Mesenchymal stem cell (in vitro differentiated cells and primary cell): ENCODE measurements at regions not wholly inside any gene's neighbourhood (a gene's known extent, or its start where the extent isn't known, plus 50 kb on each side); places are given as distances from the start of the nearest gene placed in this dataset.

ENCODE experiments used
- DNase-seq: peaks from one replicate; pipeline ENCODE4 v3.0.0-alpha.2; 2013
- H2AFZ ChIP-seq: one replicate; pipeline ENCODE4 v1.6.1; 2013; ENCODE audit warnings: low read depth, mild to moderate bottlenecking, control low read depth, inconsistent platforms, low read length, moderate library complexity
- H2AK5ac ChIP-seq: 2 replicates; pipeline ENCODE4 v1.6.1; 2013; ENCODE audit warnings: low read length, moderate library complexity, mild to moderate bottlenecking, inconsistent platforms; ENCODE audit not compliant: severe bottlenecking
- H2BK120ac ChIP-seq: one replicate; pipeline ENCODE4 v1.6.1; 2013; ENCODE audit warnings: low read depth, mild to moderate bottlenecking, inconsistent platforms, low read length, moderate library complexity
- H2BK12ac ChIP-seq, 2 experiments: one replicate each; pipeline ENCODE4 v1.6.1; 2013; ENCODE audit warnings: inconsistent platforms in 2 of 2, low read length in 2 of 2, mild to moderate bottlenecking in 2 of 2, moderate library complexity in 2 of 2, control low read depth in 1 of 2
- H2BK15ac ChIP-seq: one replicate; pipeline ENCODE4 v1.6.1; 2013; ENCODE audit warnings: mild to moderate bottlenecking, low read depth, inconsistent platforms; ENCODE audit not compliant: poor library complexity, severe bottlenecking
- H2BK5ac ChIP-seq: 2 replicates; pipeline ENCODE4 v1.6.1; 2013; ENCODE audit warnings: low read depth, mild to moderate bottlenecking, low read length, control low read depth, inconsistent platforms; ENCODE audit not compliant: poor library complexity, severe bottlenecking
- H3K14ac ChIP-seq, 2 experiments: one replicate each; pipeline ENCODE4 v1.6.1; 2013; ENCODE audit warnings: inconsistent platforms in 2 of 2, low read length in 2 of 2, control low read depth in 1 of 2, mild to moderate bottlenecking in 1 of 2, moderate library complexity in 1 of 2
- H3K18ac ChIP-seq, 2 experiments: one replicate each; pipeline ENCODE4 v1.6.1; 2013; ENCODE audit warnings: inconsistent platforms in 2 of 2, low read length in 2 of 2, control low read depth in 1 of 2, low read depth in 1 of 2, mild to moderate bottlenecking in 1 of 2
- H3K23ac ChIP-seq, 2 experiments: one replicate each; pipeline ENCODE4 v1.6.1; 2013; ENCODE audit warnings: inconsistent platforms in 2 of 2, low read length in 2 of 2, mild to moderate bottlenecking in 2 of 2, moderate library complexity in 2 of 2, control low read depth in 1 of 2
- H3K27ac ChIP-seq: 2 replicates; pipeline ENCODE4 v1.5.1; 2013; ENCODE audit warnings: mild to moderate bottlenecking, moderate library complexity, low read length, control low read depth, inconsistent platforms; ENCODE audit not compliant: poor library complexity, severe bottlenecking
- H3K27me3 ChIP-seq, 2 experiments: 2 replicates each; pipeline versions ENCODE4 v1.6.1 to v1.7.0; 2013; ENCODE audit warnings: low read length in 2 of 2, mild to moderate bottlenecking in 2 of 2, moderate library complexity in 2 of 2, control low read depth in 1 of 2, inconsistent platforms in 1 of 2; ENCODE audit not compliant: control insufficient read depth in 1 of 2, insufficient read depth in 1 of 2
- H3K36me3 ChIP-seq, 2 experiments: 2 replicates each; pipeline versions ENCODE4 v1.6.1 to v1.7.0; 2013; ENCODE audit warnings: low read length in 2 of 2, control low read depth in 1 of 2, inconsistent platforms in 1 of 2, low read depth in 1 of 2, mild to moderate bottlenecking in 1 of 2; ENCODE audit not compliant: insufficient read depth in 2 of 2, control insufficient read depth in 1 of 2
- H3K4ac ChIP-seq, 2 experiments: one replicate each; pipeline ENCODE4 v1.6.1; 2013; ENCODE audit warnings: inconsistent platforms in 2 of 2, low read length in 2 of 2, mild to moderate bottlenecking in 2 of 2, moderate library complexity in 2 of 2, control low read depth in 1 of 2, low read depth in 1 of 2
- H3K4me1 ChIP-seq: 2 replicates; pipeline ENCODE4 v1.6.1; 2013; ENCODE audit warnings: low read depth, low read length, control low read depth; ENCODE audit not compliant: control insufficient read depth, insufficient read depth
- H3K4me2 ChIP-seq: 2 replicates; pipeline ENCODE4 v1.6.1; 2013; ENCODE audit warnings: low read length, mild to moderate bottlenecking, inconsistent platforms; ENCODE audit not compliant: poor library complexity, severe bottlenecking
- H3K4me3 ChIP-seq, 2 experiments: 2 replicates each; pipeline versions ENCODE4 v1.5.1 to v1.7.0; 2013; ENCODE audit warnings: low read length in 2 of 2, mild to moderate bottlenecking in 2 of 2, control low read depth in 1 of 2, low read depth in 1 of 2; ENCODE audit not compliant: insufficient read depth in 1 of 2
- H3K79me1 ChIP-seq: replicated peaks from 2 replicates; pipeline ENCODE4 v1.6.1; 2013; ENCODE audit warnings: mild to moderate bottlenecking, control low read depth, low read length, inconsistent platforms; ENCODE audit not compliant: poor library complexity, severe bottlenecking
- H3K9ac ChIP-seq: 2 replicates; pipeline ENCODE4 v1.7.0; 2013; ENCODE audit warnings: mild to moderate bottlenecking, low read length, moderate library complexity
- H3K9me3 ChIP-seq: 2 replicates; pipeline ENCODE4 v1.7.0; 2013; ENCODE audit warnings: mild to moderate bottlenecking, low read length; ENCODE audit not compliant: control insufficient read depth
- H4K8ac ChIP-seq: one replicate; pipeline ENCODE4 v1.6.1; 2013; ENCODE audit warnings: inconsistent platforms, mild to moderate bottlenecking, low read length, moderate library complexity
- H4K91ac ChIP-seq: one replicate; pipeline ENCODE4 v1.6.1; 2013; ENCODE audit warnings: mild to moderate bottlenecking, low read length, inconsistent platforms
- WGBS: methylation state at CpG from one replicate; pipeline ENCODE4 v1.1.7; 2013; ENCODE audit warnings: mixed read lengths; 5-methylcytosine and 5-hydroxymethylcytosine counted together

GRCh38 chr5:96573513-96573894 is 88.7 kb upstream of the CAST start:
- peak overlapping the region; percentile 84 for H4K8ac ChIP-seq
- peaks cover 7% of the 10 kb centered on the region for H3K4me1 ChIP-seq
- H3K4ac ChIP-seq = no peak overlapping the region
- H3K14ac ChIP-seq = no peak overlapping the region
- no peak overlapping the region for H2BK15ac ChIP-seq
- H3K4me2 ChIP-seq = no peak overlapping the region
- DNase-seq = no peak
- no peaks in the 10 kb centered on the region for H3K79me1 ChIP-seq
- no peak overlapping the region for H2BK5ac ChIP-seq
- peak overlapping the region; percentile 40 to 68 for H3K18ac ChIP-seq
- H3K9ac ChIP-seq = no peak overlapping the region
- H3K4me3 ChIP-seq = no peak overlapping the region
- no peak overlapping the region for H3K23ac ChIP-seq
- H2AK5ac ChIP-seq = peak overlapping the region; percentile 56
- no peaks in the 10 kb centered on the region for H3K9me3 ChIP-seq
- peak overlapping the region; percentile 79 for H3K27ac ChIP-seq
- no peaks in the 10 kb centered on the region for H3K27me3 ChIP-seq
- H2AFZ ChIP-seq = no peak overlapping the region
- no peak overlapping the region for H4K91ac ChIP-seq
- no peak overlapping the region for H2BK120ac ChIP-seq
- no peaks in the 10 kb centered on the region for H3K36me3 ChIP-seq
- no peak overlapping the region for H2BK12ac ChIP-seq

- H3K23ac ChIP-seq = no peak overlapping the region
- no peak for DNase-seq
- no peak overlapping the region for H3K4ac ChIP-seq
- H3K9ac ChIP-seq = no peak overlapping the region
- no peak overlapping the region for H2AFZ ChIP-seq
- H3K18ac ChIP-seq = peak overlapping the region in 1 of 2 experiments; percentile 16
- H2BK5ac ChIP-seq = no peak overlapping the region
- peak overlapping the region in 1 of 2 experiments; percentile 38 for H2BK12ac ChIP-seq
- no peak overlapping the region for H4K8ac ChIP-seq
- H3K4me1 ChIP-seq = peaks cover 4% of the 10 kb centered on the region
- H3K14ac ChIP-seq = no peak overlapping the region
- no peaks in the 10 kb centered on the region for H3K79me1 ChIP-seq
- H2BK120ac ChIP-seq = no peak overlapping the region
- H3K36me3 ChIP-seq = no peaks in the 10 kb centered on the region
- H3K4me3 ChIP-seq = no peak overlapping the region
- WGBS = 93% methylated on average over 2 of the region's 3 CpGs
- no peak overlapping the region for H3K4me2 ChIP-seq
- no peaks in the 10 kb centered on the region for H3K27me3 ChIP-seq
- H3K9me3 ChIP-seq = no peaks in the 10 kb centered on the region
- no peak overlapping the region for H3K27ac ChIP-seq
- no peak overlapping the region for H2BK15ac ChIP-seq
- peak overlapping the region; percentile 18 for H4K91ac ChIP-seq
- H2AK5ac ChIP-seq = no peak overlapping the region
Observed at GRCh38 chr5:96576876-96577275, 85.3 kb upstream of the CAST start.

GRCh38 chr5:96577909-96578308 is 84.3 kb upstream of the CAST start:
- Histone ChIP-seq H3K79me1 (no peaks in the 10 kb centered on the region), H3K14ac (no peak overlapping the region), H3K4me1 (peaks cover 4% of the 10 kb centered on the region), H2BK12ac (no peak overlapping the region), H3K9me3 (no peaks in the 10 kb centered on the region), H3K4me3 (no peak overlapping the region), H3K27me3 (no peaks in the 10 kb centered on the region), H2BK120ac (no peak overlapping the region), H3K18ac (no peak overlapping the region), H3K4me2 (no peak overlapping the region), H2BK5ac (no peak overlapping the region), H3K4ac (no peak overlapping the region), H4K8ac (no peak overlapping the region), H2AK5ac (no peak overlapping the region), H3K9ac (no peak overlapping the region), H2BK15ac (no peak overlapping the region), H3K23ac (no peak overlapping the region), H3K27ac (no peak overlapping the region), H3K36me3 (no peaks in the 10 kb centered on the region), H2AFZ (no peak overlapping the region), H4K91ac (no peak overlapping the region)
- peak; percentile 64 for DNase-seq

- Histone ChIP-seq H3K27me3 (no peaks in the 10 kb centered on the region), H3K18ac (no peak overlapping the region), H3K23ac (peak overlapping the region in 1 of 2 experiments; percentile 60), H2AFZ (no peak overlapping the region), H3K9ac (no peak overlapping the region), H3K9me3 (no peaks in the 10 kb centered on the region), H2AK5ac (no peak overlapping the region), H3K4me1 (peaks cover 2% of the 10 kb centered on the region), H3K79me1 (no peaks in the 10 kb centered on the region), H3K36me3 (no peaks in the 10 kb centered on the region), H2BK5ac (no peak overlapping the region), H2BK12ac (no peak overlapping the region), H3K27ac (no peak overlapping the region), H3K4me2 (no peak overlapping the region), H3K4me3 (no peak overlapping the region), H4K8ac (no peak overlapping the region), H3K14ac (no peak overlapping the region), H3K4ac (no peak overlapping the region), H2BK15ac (no peak overlapping the region), H2BK120ac (no peak overlapping the region), H4K91ac (no peak overlapping the region)
- 36% methylated on average over 2 of the region's 2 CpGs for WGBS
- DNase-seq = peak; percentile 55
Observed at GRCh38 chr5:96579711-96580110, 82.5 kb upstream of the CAST start.
